K562 (cell line): ENCODE measurements at regions not wholly inside any gene's neighbourhood (a gene's known extent, or its start where the extent isn't known, plus 50 kb on each side); places are given as distances from the start of the nearest gene placed in this dataset.

ENCODE experiments used
- HDGF ChIP-seq: fragments of 450-650 bp; IDR thresholded peaks from 2 replicates; pipeline ENCODE4 v1.6.1; 2016
- JUND ChIP-seq, 2 experiments: IDR thresholded peaks; 2 replicates in 1 of 2; 3 replicates in 1 of 2; pipeline ENCODE4 v1.6.1; 2011; ENCODE audit warnings: borderline replicate concordance in 2 of 2, low read depth in 2 of 2, low read length in 2 of 2, improper control_type of control experiment in 1 of 2, missing biosample characterization in 1 of 2, missing genetic modification characterization in 1 of 2, missing genetic modification reagents in 1 of 2
- SRSF3 ChIP-seq: fragments of 200-400 bp; formaldehyde crosslinking; IDR thresholded peaks from 2 replicates; pipeline ENCODE4 v1.6.1; 2016; ENCODE audit warnings: mild to moderate bottlenecking, low read length, moderate library complexity; ENCODE audit not compliant: insufficient read depth
- ZC3H11A ChIP-seq: IDR thresholded peaks from 2 replicates; pipeline ENCODE4 v1.6.1; 2012; ENCODE audit warnings: low read depth, low read length, improper control_type of control experiment
- ZNF197 ChIP-seq: fragments of 200-800 bp; sonication (Bioruptor generic); IDR thresholded peaks from 2 replicates; pipeline ENCODE4 v1.6.1; 2016; ENCODE audit warnings: low read depth, missing genetic modification characterization, missing compliant biosample characterization
- ZNF23 ChIP-seq: fragments of 250-450 bp; sonication (Bioruptor Pico); IDR thresholded peaks from 2 replicates; pipeline ENCODE4 v1.4.0; 2020; ENCODE audit warnings: mild to moderate bottlenecking
- ZNF717 ChIP-seq: fragments of 250-450 bp; sonication (Bioruptor Pico); IDR thresholded peaks from 2 replicates; pipeline ENCODE4 v1.5.0; 2021
- ZNF780A ChIP-seq: fragments of 250-450 bp; sonication (Bioruptor Pico); IDR thresholded peaks from 2 replicates; pipeline ENCODE4 v1.5.0; 2021; ENCODE audit warnings: mild to moderate bottlenecking
- TF ChIP-seq, protein P1 (sequence below): IDR thresholded peaks from 3 replicates; pipeline ENCODE4 v1.6.1; 2011; ENCODE audit warnings: borderline replicate concordance, mild to moderate bottlenecking; ENCODE audit not compliant: insufficient read length, insufficient read depth
- TF ChIP-seq, protein P2 (sequence below): fragments of 450-650 bp; IDR thresholded peaks from 2 replicates; pipeline ENCODE4 v1.6.1; 2016; ENCODE audit warnings: antibody characterized with exemption

DNA sequence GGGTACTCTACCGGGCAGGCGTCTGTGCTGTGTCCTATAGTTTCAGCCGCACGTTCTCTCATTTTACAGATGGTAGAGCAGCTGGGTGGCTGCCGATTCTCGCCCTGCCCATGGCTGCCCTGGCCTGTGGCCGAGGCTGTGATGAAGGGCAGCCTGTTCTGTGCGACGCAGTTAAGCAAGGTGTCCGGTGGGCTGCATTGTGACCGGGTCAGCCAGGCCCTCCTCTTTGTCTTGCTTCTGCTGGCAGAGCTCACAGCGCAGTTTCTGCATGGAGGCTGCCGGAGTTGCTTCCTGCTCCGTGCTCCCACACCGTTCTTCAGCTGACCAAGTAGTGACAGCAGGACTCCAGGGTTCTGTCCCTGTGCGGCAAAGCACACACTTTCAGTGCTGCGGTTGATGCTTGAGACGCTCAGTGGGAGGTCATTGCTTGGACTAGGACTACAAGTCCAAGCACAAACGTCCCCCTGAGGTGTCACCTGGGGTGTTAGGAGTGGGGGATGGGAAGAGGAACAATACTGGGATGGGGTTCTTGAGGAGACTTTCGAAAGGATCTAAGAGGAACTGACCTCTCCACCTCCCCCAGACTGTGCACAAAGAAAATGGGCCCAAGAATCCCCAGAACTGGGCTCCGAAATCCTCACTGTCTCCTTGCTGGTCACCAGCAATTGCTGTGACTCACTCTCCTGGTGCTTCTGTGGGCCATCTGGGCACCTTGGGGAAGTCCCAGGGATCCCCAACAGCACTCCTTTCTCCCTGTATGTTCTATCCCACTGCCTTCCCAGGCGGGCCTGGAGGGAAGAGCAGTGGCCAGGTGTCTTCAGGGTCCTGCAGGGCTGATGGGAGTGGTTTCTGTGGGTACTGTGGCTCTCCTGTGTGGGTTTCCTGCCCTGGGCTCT is 58.2 kb downstream of the GADD45G start (continued):
- TF ChIP-seq, protein P1, sequence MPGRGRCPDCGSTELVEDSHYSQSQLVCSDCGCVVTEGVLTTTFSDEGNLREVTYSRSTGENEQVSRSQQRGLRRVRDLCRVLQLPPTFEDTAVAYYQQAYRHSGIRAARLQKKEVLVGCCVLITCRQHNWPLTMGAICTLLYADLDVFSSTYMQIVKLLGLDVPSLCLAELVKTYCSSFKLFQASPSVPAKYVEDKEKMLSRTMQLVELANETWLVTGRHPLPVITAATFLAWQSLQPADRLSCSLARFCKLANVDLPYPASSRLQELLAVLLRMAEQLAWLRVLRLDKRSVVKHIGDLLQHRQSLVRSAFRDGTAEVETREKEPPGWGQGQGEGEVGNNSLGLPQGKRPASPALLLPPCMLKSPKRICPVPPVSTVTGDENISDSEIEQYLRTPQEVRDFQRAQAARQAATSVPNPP: no peak
- TF ChIP-seq SRSF3 (no peak), ZNF197 (no peak), ZNF717 (no peak), ZNF23 (CRISPR knock-in tag) (no peak), ZC3H11A (no peak), JUND (IDR thresholded peaks at IDR 0.05; ENCODE audit: borderline replicate concordance, low read depth, low read length) (no peak), JUND (tag; IDR thresholded peaks at IDR 0.05; ENCODE audit: borderline replicate concordance, low read depth, low read length) (no peak), ZNF780A (CRISPR knock-in tag) (no peak), HDGF (no peak)
- TF ChIP-seq, protein P2, sequence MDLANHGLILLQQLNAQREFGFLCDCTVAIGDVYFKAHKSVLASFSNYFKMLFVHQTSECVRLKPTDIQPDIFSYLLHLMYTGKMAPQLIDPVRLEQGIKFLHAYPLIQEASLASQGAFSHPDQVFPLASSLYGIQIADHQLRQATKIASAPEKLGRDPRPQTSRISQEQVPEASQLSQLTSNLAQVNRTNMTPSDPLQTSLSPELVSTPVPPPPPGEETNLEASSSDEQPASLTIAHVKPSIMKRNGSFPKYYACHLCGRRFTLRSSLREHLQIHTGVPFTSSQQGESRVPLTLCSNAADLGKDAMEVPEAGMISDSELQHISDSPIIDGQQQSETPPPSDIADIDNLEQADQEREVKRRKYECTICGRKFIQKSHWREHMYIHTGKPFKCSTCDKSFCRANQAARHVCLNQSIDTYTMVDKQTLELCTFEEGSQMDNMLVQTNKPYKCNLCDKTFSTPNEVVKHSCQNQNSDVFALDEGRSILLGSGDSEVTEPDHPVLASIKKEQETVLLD: no peak
